ENCODE measurements at regions not wholly inside any gene's neighbourhood (a gene's known extent, or its start where the extent isn't known, plus 50 kb on each side); places are given as distances from the start of the nearest gene placed in this dataset.

- no peak overlapping the region for H3K9ac ChIP-seq (ENCODE audit: low read length)
- DNase-seq: no peak
- no peak for ATAC-seq
- H3K4me3 ChIP-seq (ENCODE audit: low read length): no peak overlapping the region
- no peaks in the 10 kb centered on the region for H3K9me2 ChIP-seq (replicated peaks; ENCODE audit: low read length)
- no peaks in the 10 kb centered on the region for H3F3A ChIP-seq (ENCODE audit: low read length, unreplicated experiment)
- H3K27ac ChIP-seq (ENCODE audit: low read length): no peak overlapping the region
- no peaks in the 10 kb centered on the region for H4K20me1 ChIP-seq (ENCODE audit: low read length)
- H3K79me2 ChIP-seq (ENCODE audit: low read length): no peaks in the 10 kb centered on the region
- H3K9me3 ChIP-seq (ENCODE audit: low read length): no peaks in the 10 kb centered on the region
- intact Hi-C loops (cut with micrococcal nuclease): no loop called here
- H2AFZ ChIP-seq (ENCODE audit: low read length): no peak overlapping the region
- CTCF ChIA-PET: no interaction called here
- H3K27me3 ChIP-seq (ENCODE audit: low read length): no peaks in the 10 kb centered on the region
- no peaks in the 10 kb centered on the region for H3K36me3 ChIP-seq (ENCODE audit: low read depth, low read length)
- no TSS peak for BruUV-seq (replicated peaks)
- no peaks in the 10 kb centered on the region for H3K4me1 ChIP-seq (ENCODE audit: insufficient read depth, low read length)
- no peak for TF ChIP-seq EZH2phosphoT487 (IDR thresholded peaks at IDR 0.05; ENCODE audit: borderline replicate concordance, low read length)
- no peak for TF ChIP-seq CTCF (conservative IDR thresholded peaks at IDR 0.05; ENCODE audit: low read depth, low read length)
- no peak for TF ChIP-seq EZH2 (IDR thresholded peaks at IDR 0.05; ENCODE audit: low read length, unreplicated experiment)
- POLR2A ChIA-PET (ENCODE audit: unreplicated experiment): no interaction called here
- no peak overlapping the region for H3K4me2 ChIP-seq (ENCODE audit: low read length)
These were observed 105.4 kb upstream of the MMADHC start for GRCh38 chr2:149692961-149693396.

- Histone ChIP-seq H3K9me3 (ENCODE audit: low read length) (no peaks in the 10 kb centered on the region), H4K20me1 (ENCODE audit: low read length) (no peaks in the 10 kb centered on the region), H3K9me2 (replicated peaks; ENCODE audit: low read length) (no peaks in the 10 kb centered on the region), H3K27me3 (ENCODE audit: low read length) (no peaks in the 10 kb centered on the region), H3K4me1 (ENCODE audit: insufficient read depth, low read length) (no peaks in the 10 kb centered on the region), H3K36me3 (ENCODE audit: low read depth, low read length) (no peaks in the 10 kb centered on the region), H3K4me3 (ENCODE audit: low read length) (no peak overlapping the region), H2AFZ (ENCODE audit: low read length) (no peak overlapping the region), H3K79me2 (ENCODE audit: low read length) (no peaks in the 10 kb centered on the region), H3K4me2 (ENCODE audit: low read length) (no peak overlapping the region), H3K27ac (ENCODE audit: low read length) (no peak overlapping the region), H3K9ac (ENCODE audit: low read length) (no peak overlapping the region), H3F3A (ENCODE audit: low read length, unreplicated experiment) (no peaks in the 10 kb centered on the region)
- no peak for DNase-seq
- TF ChIP-seq EZH2 (IDR thresholded peaks at IDR 0.05; ENCODE audit: low read length, unreplicated experiment) (no peak), CTCF (conservative IDR thresholded peaks at IDR 0.05; ENCODE audit: low read depth, low read length) (no peak), EZH2phosphoT487 (IDR thresholded peaks at IDR 0.05; ENCODE audit: borderline replicate concordance, low read length) (no peak)
- CTCF ChIA-PET: no interaction called here
- intact Hi-C loops (cut with micrococcal nuclease): no loop called here
- no TSS peak for BruUV-seq (replicated peaks)
- no peak for ATAC-seq
- POLR2A ChIA-PET (ENCODE audit: unreplicated experiment): no interaction called here
These were observed 103.2 kb upstream of the MMADHC start for GRCh38 chr2:149690825-149691224.

DNA sequence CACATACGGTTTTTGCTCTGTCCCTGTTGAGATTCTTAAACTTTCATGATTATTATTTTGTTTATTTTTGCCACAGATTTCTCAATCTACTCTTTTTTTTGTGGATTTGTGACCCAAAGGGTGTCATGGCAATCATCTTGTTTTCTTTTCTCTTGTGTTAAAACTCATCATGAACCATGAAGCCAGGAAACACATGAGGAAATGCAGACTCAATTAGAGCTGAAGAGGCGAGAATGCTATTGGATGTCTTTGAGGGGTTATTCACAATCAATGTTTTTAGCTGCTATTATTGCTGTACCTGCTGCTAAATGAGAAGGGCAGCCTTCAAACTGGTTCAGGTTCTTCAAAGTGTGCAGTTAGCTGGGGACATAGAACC, 99.5 kb upstream of the MMADHC start:
- TF ChIP-seq EZH2 (IDR thresholded peaks at IDR 0.05; ENCODE audit: low read length, unreplicated experiment) (no peak), EZH2phosphoT487 (IDR thresholded peaks at IDR 0.05; ENCODE audit: borderline replicate concordance, low read length) (no peak), CTCF (conservative IDR thresholded peaks at IDR 0.05; ENCODE audit: low read depth, low read length) (no peak)
- CTCF ChIA-PET: no interaction called here
- Histone ChIP-seq H3K9me2 (replicated peaks; ENCODE audit: low read length) (no peaks in the 10 kb centered on the region), H4K20me1 (ENCODE audit: low read length) (no peaks in the 10 kb centered on the region), H2AFZ (ENCODE audit: low read length) (no peak overlapping the region), H3K36me3 (ENCODE audit: low read depth, low read length) (no peaks in the 10 kb centered on the region), H3F3A (ENCODE audit: low read length, unreplicated experiment) (no peaks in the 10 kb centered on the region), H3K4me1 (ENCODE audit: insufficient read depth, low read length) (no peaks in the 10 kb centered on the region), H3K27me3 (ENCODE audit: low read length) (no peaks in the 10 kb centered on the region), H3K4me3 (ENCODE audit: low read length) (no peak overlapping the region), H3K79me2 (ENCODE audit: low read length) (no peaks in the 10 kb centered on the region), H3K9me3 (ENCODE audit: low read length) (no peaks in the 10 kb centered on the region), H3K9ac (ENCODE audit: low read length) (no peak overlapping the region), H3K27ac (ENCODE audit: low read length) (no peak overlapping the region), H3K4me2 (ENCODE audit: low read length) (no peak overlapping the region)
- ATAC-seq: no peak
- intact Hi-C loops (cut with micrococcal nuclease): no loop called here
- no TSS peak for BruUV-seq (replicated peaks)
- POLR2A ChIA-PET (ENCODE audit: unreplicated experiment): no interaction called here
- DNase-seq: no peak

Data from PC-3 (cell line).